GM12864 (cell line): ENCODE measurements at regions not wholly inside any gene's neighbourhood (a gene's known extent, or its start where the extent isn't known, plus 50 kb on each side); places are given as distances from the start of the nearest gene placed in this dataset.
"Not testable (repeated sequence)": the region's sequence is repeated elsewhere in the genome, so short reads cannot be mapped to it uniquely, and the experiment has no call there.

Source experiments
- DNase-seq: peaks from one replicate; pipeline ENCODE4 v3.0.0-alpha.2; 2011; ENCODE audit warnings: low read depth
- H3K4me3 ChIP-seq: 2 replicates; pipeline ENCODE4 v1.5.1; 2011; ENCODE audit warnings: mild to moderate bottlenecking, low read depth, low read length, control low read depth
- CTCF ChIP-seq: IDR thresholded peaks from 2 replicates; pipeline ENCODE4 v1.5.1; 2011; ENCODE audit warnings: low read depth, mild to moderate bottlenecking, moderate library complexity, low read length, control low read depth, inconsistent platforms; ENCODE audit errors: missing control alignments

- no peak overlapping the region for H3K4me3 ChIP-seq
- TF ChIP-seq CTCF: no peak
- no peak for DNase-seq
Measured at GRCh38 chr11:14584035-14584363, 59.6 kb upstream of the PDE3B start.

- no peak for DNase-seq
- TF ChIP-seq CTCF: no peak
- no peak overlapping the region for H3K4me3 ChIP-seq
Measured at GRCh38 chr11:14584595-14584994, 59.0 kb upstream of the PDE3B start.

GRCh38 chr11:14585438-14585837 is 58.2 kb upstream of the PDE3B start:
- H3K4me3 ChIP-seq: no peak overlapping the region
- DNase-seq: no peak
- no peak for TF ChIP-seq CTCF

GRCh38 chr11:14587258-14587657 is 56.3 kb upstream of the PDE3B start:
- no peak overlapping the region for H3K4me3 ChIP-seq
- DNase-seq: no peak
- TF ChIP-seq CTCF: no peak

- no peak for TF ChIP-seq CTCF
Measured at GRCh38 chr11:14588681-14589080, 54.9 kb upstream of the PDE3B start.

GRCh38 chr11:14589421-14589820 is 54.2 kb upstream of the PDE3B start:
- TF ChIP-seq CTCF: no peak
- DNase-seq: no peak
- no peak overlapping the region for H3K4me3 ChIP-seq

More at GRCh38 chr11:14588681-14589080, 54.9 kb upstream of the PDE3B start:
- H3K4me3 ChIP-seq: no peak overlapping the region
- DNase-seq: no peak

GRCh38 chr11:14591046-14591445 is 52.6 kb upstream of the PDE3B start:
- not testable (repeated sequence) for H3K4me3 ChIP-seq, DNase-seq

- no peak overlapping the region for H3K4me3 ChIP-seq
- no peak for TF ChIP-seq CTCF
- no peak for DNase-seq
Measured at GRCh38 chr11:14593671-14594070, 49.9 kb upstream of the PDE3B start.
